ENCODE measurements at regions not wholly inside any gene's neighbourhood (a gene's known extent, or its start where the extent isn't known, plus 50 kb on each side); places are given as distances from the start of the nearest gene placed in this dataset.

- ChIA-PET CTCF (no interaction called here), POLR2A (no interaction called here)
- no peak for ATAC-seq
- DNase-seq (ENCODE audit: low read depth, low spot score), result no peak
- Histone ChIP-seq H3K9me3 (ENCODE audit: control insufficient read depth, insufficient read depth, low read depth, low read length) (no peaks in the 10 kb centered on the region), H3K4me1 (ENCODE audit: control insufficient read depth, insufficient read depth, low read length) (peaks cover 10% of the 10 kb centered on the region), H3K27me3 (ENCODE audit: control insufficient read depth, insufficient read depth, low read length) (no peaks in the 10 kb centered on the region), H3K36me3 (ENCODE audit: control insufficient read depth, insufficient read depth, low read length) (no peaks in the 10 kb centered on the region), H3K4me3 (ENCODE audit: low read depth in 2 of 2, low read length in 2 of 2) (no peak overlapping the region), H3K27ac (ENCODE audit: low read length) (no peak overlapping the region)
- intact Hi-C loops (cut with micrococcal nuclease; ENCODE audit: unreplicated experiment), result no loop called here
- no TSS peak for BruUV-seq (replicated peaks)
- TF ChIP-seq CTCF (IDR thresholded peaks at IDR 0.05) (no peak), REST (IDR thresholded peaks at IDR 0.05; ENCODE audit: insufficient read depth in 1 of 2, low read depth in 2 of 2, low read length in 1 of 2) (no peak), TCF7L2 (IDR thresholded peaks at IDR 0.05; ENCODE audit: low read depth, low read length) (no peak), POLR2AphosphoS5 (IDR thresholded peaks at IDR 0.05; ENCODE audit: low read depth, low read length) (no peak), SIN3A (IDR thresholded peaks at IDR 0.05; ENCODE audit: borderline replicate concordance, insufficient read depth, low read depth, low read length) (no peak)
- in situ Hi-C loops (cut with HindIII; ENCODE audit: low pct_unique_long_range_greater_than_20kb, low sequenced_read_pairs), result no loop called here
Observed at GRCh38 chr6:144895313-144896278, 610.5 kb downstream of the UTRN start.

- BruUV-seq (replicated peaks), result no TSS peak
- Histone ChIP-seq H3K27ac (ENCODE audit: low read length) (no peak overlapping the region), H3K4me3 (ENCODE audit: low read depth in 2 of 2, low read length in 2 of 2) (no peak overlapping the region), H3K36me3 (ENCODE audit: control insufficient read depth, insufficient read depth, low read length) (no peaks in the 10 kb centered on the region), H3K4me1 (ENCODE audit: control insufficient read depth, insufficient read depth, low read length) (peaks cover 10% of the 10 kb centered on the region), H3K27me3 (ENCODE audit: control insufficient read depth, insufficient read depth, low read length) (no peaks in the 10 kb centered on the region), H3K9me3 (ENCODE audit: control insufficient read depth, insufficient read depth, low read depth, low read length) (no peaks in the 10 kb centered on the region; the same call in 1 of the 2 replicates)
- ChIA-PET CTCF (no interaction called here), POLR2A (no interaction called here)
- TF ChIP-seq SIN3A (IDR thresholded peaks at IDR 0.05; ENCODE audit: borderline replicate concordance, insufficient read depth, low read depth, low read length) (no peak), POLR2AphosphoS5 (IDR thresholded peaks at IDR 0.05; ENCODE audit: low read depth, low read length) (no peak)
- ATAC-seq, result no peak
- in situ Hi-C loops (cut with HindIII; ENCODE audit: low pct_unique_long_range_greater_than_20kb, low sequenced_read_pairs), result no loop called here
- no peak for DNase-seq (ENCODE audit: low read depth, low spot score)
- intact Hi-C loops (cut with micrococcal nuclease; ENCODE audit: unreplicated experiment), result no loop called here
Observed at GRCh38 chr6:144896289-144896688, 611.2 kb downstream of the UTRN start.

- DNase-seq (ENCODE audit: low read depth, low spot score) (no peak), ATAC-seq (no peak)
- Histone ChIP-seq H3K27me3 (ENCODE audit: control insufficient read depth, insufficient read depth, low read length) (no peaks in the 10 kb centered on the region), H3K36me3 (ENCODE audit: control insufficient read depth, insufficient read depth, low read length) (no peaks in the 10 kb centered on the region), H3K4me1 (ENCODE audit: control insufficient read depth, insufficient read depth, low read length) (peaks cover 10% of the 10 kb centered on the region), H3K27ac (ENCODE audit: low read length) (no peak overlapping the region), H3K4me3 (ENCODE audit: low read depth in 2 of 2, low read length in 2 of 2) (no peak overlapping the region), H3K9me3 (ENCODE audit: control insufficient read depth, insufficient read depth, low read depth, low read length) (no peaks in the 10 kb centered on the region; the same call in 1 of the 2 replicates)
- intact Hi-C loops (cut with micrococcal nuclease; ENCODE audit: unreplicated experiment), result no loop called here
- no TSS peak for BruUV-seq (replicated peaks)
- TF ChIP-seq REST (IDR thresholded peaks at IDR 0.05; ENCODE audit: insufficient read depth in 1 of 2, low read depth in 2 of 2, low read length in 1 of 2), result no peak
- no peak for TF ChIP-seq CTCF (IDR thresholded peaks at IDR 0.05)
- in situ Hi-C loops (cut with HindIII; ENCODE audit: low pct_unique_long_range_greater_than_20kb, low sequenced_read_pairs), result no loop called here
- CTCF ChIA-PET, result no interaction called here
- POLR2A ChIA-PET, result no interaction called here
Observed at GRCh38 chr6:144896871-144897270, 611.7 kb downstream of the UTRN start.
